Aorta (tissue), 5 donors: ENCODE measurements at regions not wholly inside any gene's neighbourhood (a gene's known extent, or its start where the extent isn't known, plus 50 kb on each side); places are given as distances from the start of the nearest gene placed in this dataset.

ENCODE experiments used
- ATAC-seq: fragments of 200-7000 bp; cut with Tn5 transposase; one replicate; pipeline ENCODE4 v1.9.1; 2022; ENCODE audit warnings: moderate library complexity; ENCODE audit not compliant: low FRiP score
- DNase-seq, 2 donors: peaks; one replicate each; pipeline ENCODE4 v3.0.0-alpha.2; 2020
- H3K27ac ChIP-seq, 2 donors: one replicate each; pipeline ENCODE4 v1.5.1; 2013; ENCODE audit warnings: low read length in 2 of 2, mild to moderate bottlenecking in 2 of 2, moderate library complexity in 2 of 2, control low read depth in 1 of 2, inconsistent platforms in 1 of 2, low read depth in 1 of 2
- H3K27me3 ChIP-seq, 2 donors: one replicate each; pipeline ENCODE4 v1.6.1; 2013; ENCODE audit warnings: control low read depth in 1 of 2, low read length in 1 of 2, mild to moderate bottlenecking in 1 of 2, moderate library complexity in 1 of 2; ENCODE audit not compliant: insufficient read depth in 2 of 2, control insufficient read depth in 1 of 2
- H3K36me3 ChIP-seq, 2 donors: one replicate each; pipeline ENCODE4 v1.6.1; 2013; ENCODE audit warnings: control low read depth in 1 of 2, low read length in 1 of 2, mild to moderate bottlenecking in 1 of 2; ENCODE audit not compliant: insufficient read depth in 2 of 2, control insufficient read depth in 1 of 2
- H3K4me1 ChIP-seq, 2 donors: one replicate each; pipeline ENCODE4 v1.6.1; 2013; ENCODE audit warnings: low read length in 2 of 2, control low read depth in 1 of 2, mild to moderate bottlenecking in 1 of 2, moderate library complexity in 1 of 2; ENCODE audit not compliant: insufficient read depth in 2 of 2, control insufficient read depth in 1 of 2
- H3K4me3 ChIP-seq, 2 donors: one replicate each; pipeline ENCODE4 v1.5.1; 2013; ENCODE audit warnings: low read length in 2 of 2, control low read depth in 1 of 2, mild to moderate bottlenecking in 1 of 2
- H3K9me3 ChIP-seq: one replicate; pipeline ENCODE4 v1.6.1; 2013; ENCODE audit warnings: mild to moderate bottlenecking, low read length; ENCODE audit not compliant: control insufficient read depth
- WGBS, 2 donors: extraction: QIAGEN DNeasy Blood & Tissue Kit; methylation state at CpG; one replicate each; pipeline ENCODE4 v1.1.7; 2013; 5-methylcytosine and 5-hydroxymethylcytosine counted together
- intact Hi-C, 2 donors: fragments of 100-400 bp; cut with DNase I; formaldehyde crosslinking; loops; one replicate each; pipeline versions ENCODE4 v1.14.2 to v1.15.0; 2022
- donor health status: healthy with polysubstance abuse.
- donor health status: Bipolar disorder and iron deficiency.
- donor health status: DM: no; HTN: no; CAD: no.
- donor health status: DM: no; HTN: no; CAD: no.
- donor health status: DM: yes; HTN: yes; CAD: no.

GRCh38 chr16:13441675-13442074 is 478.3 kb upstream of the ERCC4 start:
- ATAC-seq (no peak), DNase-seq (no peak)
- Histone ChIP-seq H3K9me3 (no peaks in the 10 kb centered on the region), H3K27me3 (no peaks in the 10 kb centered on the region), H3K4me3 (no peak overlapping the region), H3K4me1 (no peaks in the 10 kb centered on the region), H3K27ac (no peak overlapping the region), H3K36me3 (no peaks in the 10 kb centered on the region)
- WGBS, 2 donors, result 82 to 85% methylated on average over 3 of the region's 3 CpGs
- intact Hi-C loops, result no loop called here

- ATAC-seq, result no peak
- intact Hi-C loops, result no loop called here
Measured at GRCh38 chr16:13448346-13448745, 471.6 kb upstream of the ERCC4 start.

GRCh38 chr16:13453325-13453724 is 466.6 kb upstream of the ERCC4 start:
- Histone ChIP-seq H3K4me3 (no peak overlapping the region), H3K27ac (no peak overlapping the region), H3K4me1 (no peaks in the 10 kb centered on the region), H3K9me3 (peaks cover 1% of the 10 kb centered on the region), H3K36me3 (no peaks in the 10 kb centered on the region), H3K27me3 (no peaks in the 10 kb centered on the region)
- no peak for DNase-seq
- ATAC-seq, result no peak
- intact Hi-C loops, result loop anchor here in 1 of 2 donors (10.0 kb wide), 1 partner anchor 559 kb away; no protein-coding TSS in a partner anchor
- WGBS, 2 donors, result 40% methylated on average over 2 of the region's 2 CpGs

More at GRCh38 chr16:13448346-13448745, 471.6 kb upstream of the ERCC4 start:
- Histone ChIP-seq H3K4me3 (no peak overlapping the region), H3K9me3 (no peaks in the 10 kb centered on the region), H3K27me3 (no peaks in the 10 kb centered on the region), H3K4me1 (no peaks in the 10 kb centered on the region), H3K27ac (no peak overlapping the region), H3K36me3 (no peaks in the 10 kb centered on the region)
- DNase-seq, result no peak
- 23 to 25% methylated on average over 4 of the region's 4 CpGs for WGBS, 2 donors

- WGBS, 2 donors, result 68 to 77% methylated on average over 10 of the region's 10 CpGs
Measured at GRCh38 chr16:13453938-13454553, 465.9 kb upstream of the ERCC4 start.

GRCh38 chr16:13463619-13464018 is 456.3 kb upstream of the ERCC4 start:
- H3K4me1 ChIP-seq, result no peaks in the 10 kb centered on the region
- peaks cover 3% of the 10 kb centered on the region for H3K9me3 ChIP-seq
- H3K36me3 ChIP-seq, result no peaks in the 10 kb centered on the region
- H3K27me3 ChIP-seq, result no peaks in the 10 kb centered on the region
- no peak for DNase-seq
- intact Hi-C loops, result no loop called here
- H3K27ac ChIP-seq, result no peak overlapping the region
- no peak for ATAC-seq
- WGBS, 2 donors, result 69 to 75% methylated on average over 5 of the region's 5 CpGs
- H3K4me3 ChIP-seq, result no peak overlapping the region

More at GRCh38 chr16:13453938-13454553, 465.9 kb upstream of the ERCC4 start:
- no peak overlapping the region for H3K27ac ChIP-seq
- intact Hi-C loops, result loop anchor here in 1 of 2 donors (10.0 kb wide), 1 partner anchor 559 kb away; no protein-coding TSS in a partner anchor
- H3K4me1 ChIP-seq, result no peaks in the 10 kb centered on the region
- DNase-seq, result no peak
- peaks cover 1% of the 10 kb centered on the region for H3K9me3 ChIP-seq
- no peak overlapping the region for H3K4me3 ChIP-seq
- H3K27me3 ChIP-seq, result no peaks in the 10 kb centered on the region
- no peak for ATAC-seq
- no peaks in the 10 kb centered on the region for H3K36me3 ChIP-seq

GRCh38 chr16:13471036-13471435 is 448.9 kb upstream of the ERCC4 start:
- WGBS, 2 donors, result 60 to 67% methylated on average over 4 of the region's 4 CpGs
- Histone ChIP-seq H3K36me3 (no peaks in the 10 kb centered on the region), H3K27me3 (no peaks in the 10 kb centered on the region), H3K27ac (no peak overlapping the region), H3K4me1 (no peaks in the 10 kb centered on the region), H3K4me3 (no peak overlapping the region), H3K9me3 (no peaks in the 10 kb centered on the region)
- intact Hi-C loops, result no loop called here
- DNase-seq (no peak), ATAC-seq (no peak)

- Histone ChIP-seq H3K4me1 (no peaks in the 10 kb centered on the region), H3K4me3 (no peak overlapping the region), H3K36me3 (no peaks in the 10 kb centered on the region), H3K27me3 (no peaks in the 10 kb centered on the region), H3K27ac (no peak overlapping the region), H3K9me3 (peaks cover 1% of the 10 kb centered on the region)
- ATAC-seq, result no peak
- WGBS, 2 donors, result 88 to 89% methylated on average over 4 of the region's 4 CpGs
- intact Hi-C loops, result no loop called here
- DNase-seq, result no peak
Measured at GRCh38 chr16:13478991-13479390, 441.0 kb upstream of the ERCC4 start.

GRCh38 chr16:13479549-13479948 is 440.4 kb upstream of the ERCC4 start:
- WGBS, 2 donors, result 89% methylated on average over 7 of the region's 7 CpGs
- no peaks in the 10 kb centered on the region for H3K36me3 ChIP-seq

GRCh38 chr16:13480801-13481200 is 439.2 kb upstream of the ERCC4 start:
- no peak overlapping the region for H3K4me3 ChIP-seq
- peaks cover 3% of the 10 kb centered on the region for H3K9me3 ChIP-seq
- H3K27ac ChIP-seq, result no peak overlapping the region
- no peaks in the 10 kb centered on the region for H3K4me1 ChIP-seq
- H3K27me3 ChIP-seq, result no peaks in the 10 kb centered on the region
- intact Hi-C loops, result no loop called here
- WGBS, 2 donors, result 83 to 84% methylated on average over 4 of the region's 4 CpGs
- no peaks in the 10 kb centered on the region for H3K36me3 ChIP-seq
- DNase-seq (no peak), ATAC-seq (no peak)

More at GRCh38 chr16:13479549-13479948, 440.4 kb upstream of the ERCC4 start:
- Histone ChIP-seq H3K27me3 (no peaks in the 10 kb centered on the region), H3K4me1 (no peaks in the 10 kb centered on the region), H3K9me3 (peaks cover 3% of the 10 kb centered on the region), H3K27ac (no peak overlapping the region), H3K4me3 (no peak overlapping the region)
- intact Hi-C loops, result no loop called here
- ATAC-seq (no peak), DNase-seq (no peak)
